ENCODE measurements at regions not wholly inside any gene's neighbourhood (a gene's known extent, or its start where the extent isn't known, plus 50 kb on each side); places are given as distances from the start of the nearest gene placed in this dataset.

GRCh38 chr3:71901645-71902044 is 116.7 kb upstream of the PROK2 start:
- TF ChIP-seq CTCF (IDR thresholded peaks at IDR 0.05) = no peak
- TF ChIP-seq REST (IDR thresholded peaks at IDR 0.05; ENCODE audit: insufficient read depth in 1 of 2, low read depth in 2 of 2, low read length in 1 of 2) = no peak
- no peak for TF ChIP-seq SIN3A (IDR thresholded peaks at IDR 0.05; ENCODE audit: borderline replicate concordance, insufficient read depth, low read depth, low read length)
